ENCODE measurements at regions not wholly inside any gene's neighbourhood (a gene's known extent, or its start where the extent isn't known, plus 50 kb on each side); places are given as distances from the start of the nearest gene placed in this dataset.

GRCh38 chr1:14440166-14440565 lies 158.3 kb upstream of the KAZN start:
- DNase-seq: no peak

GRCh38 chr1:14440731-14441130 lies 157.8 kb upstream of the KAZN start:
- no peak for DNase-seq

GRCh38 chr1:14441302-14441741 lies 157.2 kb upstream of the KAZN start:
- peak in 2 of 3 donors; percentile 36 to 82 for DNase-seq

- DNase-seq: no peak
These were observed 155.8 kb upstream of the KAZN start for GRCh38 chr1:14442669-14443068.

- peak in 1 of 3 donors; percentile 14 for DNase-seq
These were observed 155.2 kb upstream of the KAZN start for GRCh38 chr1:14443164-14443787.

- DNase-seq: no peak
These were observed 147.3 kb upstream of the KAZN start for GRCh38 chr1:14451217-14451616.

GRCh38 chr1:14452551-14452950 lies 145.9 kb upstream of the KAZN start:
- no peak for DNase-seq

GRCh38 chr1:14460173-14460572 lies 138.3 kb upstream of the KAZN start:
- DNase-seq: no peak

- no peak for DNase-seq
These were observed 135.6 kb upstream of the KAZN start for GRCh38 chr1:14462851-14463250.

- DNase-seq: no peak
These were observed 132.5 kb upstream of the KAZN start for GRCh38 chr1:14466006-14466405.

GRCh38 chr1:14467112-14467511 lies 131.4 kb upstream of the KAZN start:
- no peak for DNase-seq

GRCh38 chr1:14468751-14469150 lies 129.7 kb upstream of the KAZN start:
- no peak for DNase-seq

GRCh38 chr1:14470802-14471201 lies 127.7 kb upstream of the KAZN start:
- no peak for DNase-seq

- DNase-seq: no peak
These were observed 123.6 kb upstream of the KAZN start for GRCh38 chr1:14474856-14475255.

GRCh38 chr1:14476170-14476955 lies 122.1 kb upstream of the KAZN start:
- DNase-seq: peak in 1 of 3 donors; percentile 46

GRCh38 chr1:14478120-14478519 lies 120.4 kb upstream of the KAZN start:
- no peak for DNase-seq

- DNase-seq: no peak
These were observed 118.6 kb upstream of the KAZN start for GRCh38 chr1:14479865-14480264.

- DNase-seq: peak; percentile 21 to 82 (median 71)
These were observed 115.6 kb upstream of the KAZN start for GRCh38 chr1:14482784-14483450.

GRCh38 chr1:14485285-14485684 lies 113.2 kb upstream of the KAZN start:
- no peak for DNase-seq

- peak in 2 of 3 donors; percentile 45 to 96 for DNase-seq
These were observed 111.9 kb upstream of the KAZN start for GRCh38 chr1:14486401-14487201.

GRCh38 chr1:14487671-14488070 lies 110.8 kb upstream of the KAZN start:
- DNase-seq: no peak

GRCh38 chr1:14494911-14495310 lies 103.6 kb upstream of the KAZN start:
- no peak for DNase-seq
